GOT3 (cell line): ENCODE measurements at regions not wholly inside any gene's neighbourhood (a gene's known extent, or its start where the extent isn't known, plus 50 kb on each side); places are given as distances from the start of the nearest gene placed in this dataset.
"Not testable (repeated sequence)": the region's sequence is repeated elsewhere in the genome, so short reads cannot be mapped to it uniquely, and the experiment has no call there.

Source experiments
- DNase-seq: peaks from one replicate; lab custom pipeline; 2025; ENCODE audit warnings: mixed read lengths; lab: John Stamatoyannopoulos, UW

DNA sequence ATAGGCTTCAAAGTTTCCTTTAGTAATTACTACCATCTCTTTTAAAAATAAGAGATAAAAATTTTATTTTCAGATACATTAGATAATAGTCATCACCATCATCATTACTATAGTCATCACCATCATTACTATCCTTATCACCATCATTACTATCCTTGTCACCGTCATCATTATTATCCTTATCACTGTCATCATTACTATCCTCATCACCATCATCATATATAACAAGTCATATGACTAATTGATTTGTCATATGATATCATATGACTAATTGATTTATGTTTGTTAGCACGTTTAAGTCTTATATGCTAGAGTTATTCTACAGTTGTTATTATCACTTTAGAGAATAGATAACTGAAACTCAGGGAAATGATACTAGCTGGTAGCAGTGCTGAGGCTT lies 382.1 kb upstream of the CDH18 start:
- DNase-seq, result no peak

DNA sequence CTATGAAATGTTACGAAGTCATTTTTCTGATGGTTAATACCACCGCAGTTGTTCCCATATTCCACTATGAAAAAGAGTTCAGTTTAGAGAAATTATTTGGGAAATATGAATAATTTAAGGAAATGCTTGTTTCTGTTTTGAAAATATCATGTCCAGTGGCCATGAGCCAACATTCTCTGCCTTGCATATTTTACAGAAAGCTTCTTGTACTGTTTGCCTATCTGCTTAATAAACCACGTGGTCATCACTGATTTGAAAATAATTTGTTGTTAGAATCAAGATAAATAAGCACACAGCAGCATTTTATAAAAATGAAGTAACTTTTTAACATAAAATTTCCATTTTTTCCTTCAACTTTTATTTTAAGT lies 381.5 kb upstream of the CDH18 start:
- DNase-seq, result no peak

DNA sequence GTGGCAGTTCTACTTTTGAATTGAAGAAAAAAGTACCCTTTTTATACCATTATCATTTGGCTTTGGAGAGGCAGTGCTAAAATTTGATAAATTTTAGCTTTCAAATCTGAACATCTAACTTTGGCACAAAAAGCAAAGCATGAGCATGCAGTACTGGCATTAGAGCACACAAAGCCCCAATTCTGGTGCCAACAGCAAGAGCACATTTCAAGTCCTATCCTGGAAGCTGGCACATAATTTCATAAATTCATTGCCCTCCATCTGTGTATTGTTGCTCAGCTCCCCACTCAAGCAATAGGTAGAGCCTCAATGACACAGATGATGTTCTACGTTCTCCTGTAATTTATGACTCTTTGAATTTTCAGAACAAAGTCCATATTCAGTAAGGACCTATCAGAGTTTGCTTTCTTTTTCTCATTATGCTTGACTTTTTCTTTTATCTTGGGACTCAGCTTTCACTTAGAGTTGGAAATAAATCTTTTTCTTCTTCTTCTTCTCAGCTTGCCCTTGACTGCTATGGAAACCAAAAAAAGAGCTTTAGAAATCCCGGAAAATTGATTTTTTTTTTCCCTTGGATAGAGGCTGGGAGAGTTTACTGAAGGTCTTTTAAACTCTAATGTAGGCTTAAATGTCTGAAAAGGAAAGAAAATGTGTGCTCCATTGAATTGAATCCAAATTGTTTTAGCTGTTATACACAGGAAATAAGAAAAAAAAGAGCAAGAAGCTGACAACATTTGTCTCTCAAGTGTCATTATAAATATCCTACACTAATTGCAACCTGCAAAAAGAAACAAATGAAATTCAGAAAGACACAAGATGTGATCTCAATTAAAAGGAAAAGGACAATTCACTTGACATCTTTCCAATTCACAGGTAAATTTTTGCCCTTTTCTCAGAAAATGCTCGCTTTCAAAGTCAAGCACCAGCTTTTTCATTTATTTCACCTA lies 380.8 kb upstream of the CDH18 start:
- DNase-seq, result no peak

DNA sequence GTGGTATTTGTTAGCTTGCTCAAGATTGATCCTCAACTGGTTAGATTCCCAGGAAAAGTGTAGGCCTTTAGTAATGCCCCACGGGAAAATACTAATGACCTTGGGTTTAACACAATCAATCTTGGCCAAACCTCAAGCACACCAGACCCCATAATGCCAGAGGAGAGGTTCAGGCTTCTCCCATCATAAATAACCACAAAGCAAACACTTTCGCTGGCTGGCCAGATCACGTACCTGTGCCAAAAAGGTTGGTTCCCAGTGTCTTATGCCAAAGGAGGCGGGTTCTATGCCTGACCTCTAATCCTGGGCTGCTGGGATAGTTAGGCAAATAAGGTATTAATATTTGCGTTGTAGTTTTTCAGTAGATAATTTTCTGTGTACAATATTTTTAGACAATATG lies 379.2 kb upstream of the CDH18 start:
- DNase-seq, result no peak

DNA sequence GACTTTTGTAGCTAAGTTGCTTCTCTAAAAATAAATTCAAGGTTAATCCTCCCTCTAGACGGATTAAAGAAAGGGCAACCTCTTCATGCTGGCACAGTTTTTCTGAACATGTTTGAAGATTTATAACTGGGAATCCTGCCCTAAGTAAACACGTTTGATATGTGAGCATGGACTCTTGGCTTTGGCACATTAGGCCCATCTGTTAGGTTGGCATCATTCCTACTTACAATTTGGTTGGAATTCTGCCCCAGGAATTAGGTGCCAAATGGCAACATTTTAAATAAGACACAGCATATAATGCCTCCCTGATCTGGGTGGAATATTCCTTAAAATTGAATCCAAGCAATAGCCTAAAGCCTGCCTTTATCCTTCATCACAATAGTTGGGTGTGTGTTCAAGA lies 372.3 kb upstream of the CDH18 start:
- no peak for DNase-seq

DNA sequence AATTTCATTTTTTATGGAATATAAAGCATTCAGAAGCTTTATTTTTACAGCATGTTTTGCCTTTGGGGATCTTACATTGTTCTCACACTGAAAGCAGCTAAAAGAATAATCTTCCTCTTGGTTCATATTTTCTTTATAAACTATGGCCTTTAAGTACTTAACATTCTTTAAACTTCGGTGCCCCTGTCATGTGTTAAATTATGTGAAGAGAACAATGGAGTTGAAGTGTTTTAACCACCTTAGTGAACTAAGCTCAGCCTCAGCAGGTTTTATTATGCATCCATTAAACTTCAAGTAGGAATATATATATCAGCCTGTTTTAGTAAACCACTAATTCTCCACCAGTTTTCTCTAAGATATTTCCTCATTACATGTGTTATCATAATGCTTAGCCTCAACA lies 371.4 kb upstream of the CDH18 start:
- DNase-seq, result no peak

DNA sequence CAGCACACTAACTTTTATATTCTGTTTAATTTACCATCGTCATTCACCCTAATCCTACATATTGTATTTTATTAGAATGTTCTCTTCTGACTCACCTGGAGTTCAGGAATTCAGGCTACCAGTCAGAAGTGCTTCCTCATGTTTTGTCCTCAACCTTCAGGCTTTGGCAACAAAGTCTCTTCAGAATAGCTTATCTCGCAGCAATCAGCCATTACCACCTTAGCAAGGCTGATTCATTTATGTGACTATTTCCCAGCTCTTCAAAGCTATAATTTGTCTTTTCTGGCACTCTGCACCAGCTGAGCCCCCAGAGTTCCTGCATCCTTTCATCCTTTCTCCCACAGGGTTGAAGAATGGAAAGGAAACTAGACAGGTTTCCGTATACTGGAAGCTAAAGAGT lies 365.5 kb upstream of the CDH18 start:
- no peak for DNase-seq

DNA sequence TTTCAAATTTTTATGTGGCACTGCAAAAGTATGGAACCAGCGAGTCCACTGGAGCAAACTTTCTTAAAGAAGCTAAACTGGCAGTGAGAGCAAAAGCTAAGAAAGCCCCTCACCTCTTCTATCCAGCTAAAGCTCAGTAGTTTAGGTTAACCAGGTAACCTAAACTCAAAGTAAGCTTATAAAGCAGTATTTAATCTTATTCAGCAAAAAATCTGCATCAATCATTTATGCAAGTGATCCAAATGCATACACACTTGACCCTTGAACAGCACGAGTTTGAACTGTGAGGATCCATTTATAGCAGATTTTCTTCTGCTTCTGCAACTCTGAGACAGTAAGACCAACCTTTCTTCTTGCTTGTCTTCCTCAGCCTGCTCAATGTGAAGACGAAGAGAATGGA lies 363.8 kb upstream of the CDH18 start:
- DNase-seq, result no peak

DNA sequence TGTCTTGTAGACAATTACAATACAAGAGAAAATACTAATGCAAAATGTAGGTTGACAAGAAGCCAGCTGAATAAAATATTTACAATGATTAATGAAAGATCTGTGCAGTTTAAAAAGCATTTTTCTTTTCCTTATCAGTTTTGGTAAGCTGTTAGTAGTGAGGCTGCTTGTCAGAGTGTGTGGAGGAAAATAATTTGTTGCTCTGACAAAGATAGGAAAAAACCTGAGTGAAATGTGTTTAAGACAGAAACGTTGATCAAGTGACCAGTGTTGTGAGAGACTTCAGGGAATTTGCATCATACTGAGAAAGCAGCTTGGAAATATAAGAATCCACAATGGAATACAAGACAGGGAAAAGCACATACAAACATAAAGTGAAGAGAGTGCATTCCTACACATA lies 360.3 kb upstream of the CDH18 start:
- DNase-seq, result no peak

DNA sequence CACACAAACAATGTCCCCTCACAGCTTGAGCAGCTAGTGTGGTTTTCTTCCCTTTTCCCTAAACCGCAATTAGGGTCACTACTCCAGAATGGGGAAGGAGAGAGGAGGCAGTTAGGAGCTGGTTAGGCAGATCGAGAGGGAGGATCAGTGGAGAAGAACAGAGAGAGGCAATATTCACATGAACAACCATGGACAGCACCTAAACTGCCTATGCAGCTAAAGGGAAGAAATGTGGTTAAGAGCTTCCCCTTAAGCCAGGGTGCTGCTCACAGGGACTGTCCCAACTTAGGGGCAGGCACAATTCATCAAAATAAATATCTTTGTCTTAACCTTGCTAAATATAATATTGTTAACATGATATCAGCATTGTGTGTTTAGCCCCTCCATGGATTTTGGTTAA lies 359.3 kb upstream of the CDH18 start:
- DNase-seq, result no peak

DNA sequence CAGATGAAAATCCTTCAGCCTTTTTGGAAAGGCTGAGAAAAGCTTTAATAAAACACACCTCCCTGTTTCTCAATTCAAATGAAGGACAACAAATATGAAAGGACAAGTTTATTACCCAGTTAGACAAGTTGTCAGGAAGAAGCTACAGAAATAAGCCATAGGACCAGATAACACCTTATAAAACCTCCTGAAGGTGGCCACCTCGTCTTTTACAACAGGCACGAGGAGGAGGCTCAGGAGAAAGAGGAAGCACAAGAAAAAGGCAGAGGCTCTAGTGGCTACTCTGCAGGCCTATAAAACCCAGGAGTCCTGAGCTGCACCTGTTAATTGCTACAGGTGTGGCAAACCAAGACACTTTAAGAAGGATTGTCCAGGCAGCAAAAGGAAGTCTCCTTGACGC lies 352.1 kb upstream of the CDH18 start:
- DNase-seq, result no peak

DNA sequence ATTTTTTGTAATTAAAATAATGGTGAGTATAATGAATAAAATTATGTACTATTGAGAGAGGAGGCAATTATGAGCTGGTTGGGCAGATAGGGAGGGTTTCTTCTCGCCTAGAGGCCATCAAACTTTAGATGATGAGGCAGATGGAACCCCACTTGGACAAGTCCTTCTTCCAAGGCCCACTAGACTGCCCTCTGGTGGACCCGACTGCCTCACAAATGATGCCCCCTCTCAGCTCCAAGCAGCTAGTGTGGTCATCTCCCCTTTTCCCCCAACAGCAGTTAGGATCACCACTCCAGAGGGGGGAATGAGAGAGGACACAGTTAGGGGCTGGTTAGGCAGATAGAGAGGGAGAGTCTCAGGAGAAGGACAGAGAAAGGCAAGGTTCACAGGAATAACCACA lies 348.0 kb upstream of the CDH18 start:
- DNase-seq, result no peak

DNA sequence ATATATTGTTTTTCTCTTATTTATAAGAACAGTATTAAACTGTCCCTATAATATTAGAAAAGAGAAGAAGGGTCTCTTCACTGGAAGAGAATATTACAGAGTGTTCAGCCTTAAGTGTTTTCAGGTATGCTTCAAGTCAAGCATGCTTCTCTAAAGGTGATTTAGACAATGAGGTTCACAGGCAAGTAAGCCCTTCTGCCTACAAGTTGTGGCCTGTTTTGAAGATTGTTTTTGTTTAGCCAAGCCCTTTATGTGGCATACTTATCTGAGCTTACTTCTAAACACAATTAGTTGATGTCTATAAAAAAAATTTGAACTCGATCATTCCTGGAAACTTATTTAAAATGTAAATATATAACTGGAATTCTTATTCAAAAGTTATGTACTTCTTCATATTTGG lies 343.8 kb upstream of the CDH18 start:
- DNase-seq, result no peak

DNA sequence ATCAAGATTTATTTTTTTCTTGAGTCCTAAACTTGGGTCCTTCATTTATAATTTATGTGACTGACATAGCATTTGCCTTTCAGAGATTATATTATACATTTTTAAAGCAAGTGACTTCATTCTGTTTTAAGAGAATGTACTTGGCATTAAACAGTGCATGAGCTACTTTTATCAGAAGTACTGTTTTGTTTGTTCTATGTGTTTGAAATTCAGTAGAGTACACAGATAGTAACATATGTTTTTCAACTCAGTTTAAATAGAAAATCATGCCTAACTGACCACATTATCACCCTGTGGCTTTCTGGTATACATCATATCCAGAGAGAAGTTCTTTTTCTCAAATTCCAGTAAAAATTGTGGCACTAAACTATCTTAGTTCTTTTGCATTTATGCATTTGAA lies 335.3 kb upstream of the CDH18 start:
- no peak for DNase-seq

DNA sequence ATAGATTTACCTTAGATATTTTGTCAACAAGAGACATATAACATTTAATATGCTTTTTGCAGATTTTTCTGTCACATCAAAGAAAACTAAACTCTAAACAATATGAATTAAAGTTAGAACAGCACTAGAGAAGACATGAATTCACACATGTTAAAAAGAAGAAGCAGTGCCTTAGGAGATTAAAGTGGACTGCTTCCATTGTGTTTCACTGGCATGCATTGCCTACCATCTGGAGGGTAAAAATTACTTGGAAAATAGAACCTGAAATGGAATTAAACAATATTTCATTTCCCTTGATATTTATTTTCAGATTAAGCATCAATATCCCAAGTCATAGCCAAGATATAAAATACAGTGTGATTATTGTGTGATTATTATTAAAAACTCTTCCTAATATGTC lies 319.4 kb upstream of the CDH18 start:
- DNase-seq, result no peak

DNA sequence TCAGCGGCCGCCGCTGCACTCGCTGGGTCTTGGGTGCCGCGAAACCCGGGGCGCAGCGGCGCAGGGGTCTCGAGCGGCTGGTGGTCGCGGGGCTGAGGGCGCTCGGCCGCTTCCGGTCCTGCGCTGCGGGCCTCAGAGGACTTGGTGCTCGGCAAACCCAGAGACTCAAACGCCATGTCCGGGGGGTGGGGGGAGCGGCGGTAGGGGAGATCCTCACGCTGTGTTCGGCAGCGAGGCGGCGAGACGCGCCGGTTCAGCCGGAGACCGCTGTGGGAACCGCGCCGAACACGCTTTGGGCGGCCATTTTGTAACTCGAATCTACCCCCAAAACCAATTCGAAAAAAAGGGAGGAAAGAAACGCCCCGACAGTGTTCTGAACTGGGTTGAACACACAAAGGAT lies 317.5 kb upstream of the CDH18 start:
- no peak for DNase-seq

DNA sequence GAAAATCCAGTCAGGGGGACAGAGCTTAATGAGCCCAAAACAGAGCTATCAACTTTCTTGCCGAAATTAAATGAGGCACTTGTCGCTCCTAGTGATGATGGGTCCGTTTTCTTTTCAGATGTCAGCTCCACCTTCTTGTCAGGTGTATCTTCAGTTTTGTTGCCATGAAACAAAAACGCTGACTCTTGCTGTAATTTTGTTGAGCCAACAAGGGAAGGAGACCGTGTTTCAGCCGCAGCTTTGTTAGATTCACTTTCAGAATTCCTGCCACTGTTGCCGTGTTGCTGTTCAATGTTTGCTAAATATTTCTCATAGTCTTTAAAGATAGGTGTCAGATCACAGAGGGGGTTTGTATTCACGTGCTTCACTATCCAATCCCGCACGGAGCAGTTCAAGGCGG lies 316.6 kb upstream of the CDH18 start:
- DNase-seq, result not testable (repeated sequence)

DNA sequence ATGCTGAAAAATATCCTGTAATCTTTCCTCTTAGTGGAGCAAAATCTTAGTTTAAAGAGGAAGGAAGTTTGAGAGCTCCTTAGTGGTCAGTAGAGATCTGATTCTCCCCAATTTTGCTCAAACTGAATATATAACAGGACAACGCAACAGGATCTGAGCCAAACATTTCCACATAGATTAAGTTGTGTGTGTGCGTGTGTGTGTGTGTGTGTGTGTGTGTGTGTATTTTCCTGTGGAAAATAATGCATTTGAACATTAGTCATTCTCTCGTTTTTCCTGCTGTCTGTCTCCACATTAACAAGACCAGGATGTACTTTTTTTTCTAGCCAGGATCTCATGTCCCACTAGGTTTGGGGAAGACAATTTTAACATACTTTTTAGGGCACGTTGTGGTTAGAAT lies 312.1 kb upstream of the CDH18 start:
- no peak for DNase-seq

DNA sequence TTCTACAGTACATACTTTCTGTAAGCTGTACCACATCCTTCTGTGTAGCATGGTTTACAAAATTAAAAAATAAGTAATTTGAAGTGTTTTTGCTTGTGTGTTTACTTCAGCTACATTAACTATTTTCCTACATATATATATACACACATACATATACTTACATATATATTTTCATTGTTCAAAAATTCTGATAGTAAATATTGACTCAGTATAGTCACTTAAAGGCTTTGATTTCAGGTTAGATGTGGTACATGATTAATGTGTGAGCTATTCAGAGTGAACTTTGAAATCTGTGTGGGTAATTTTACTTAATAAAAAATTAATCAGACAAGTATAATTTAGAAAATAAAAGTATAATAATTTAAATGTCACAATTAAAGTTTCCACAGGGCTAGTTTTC lies 306.7 kb upstream of the CDH18 start:
- no peak for DNase-seq

DNA sequence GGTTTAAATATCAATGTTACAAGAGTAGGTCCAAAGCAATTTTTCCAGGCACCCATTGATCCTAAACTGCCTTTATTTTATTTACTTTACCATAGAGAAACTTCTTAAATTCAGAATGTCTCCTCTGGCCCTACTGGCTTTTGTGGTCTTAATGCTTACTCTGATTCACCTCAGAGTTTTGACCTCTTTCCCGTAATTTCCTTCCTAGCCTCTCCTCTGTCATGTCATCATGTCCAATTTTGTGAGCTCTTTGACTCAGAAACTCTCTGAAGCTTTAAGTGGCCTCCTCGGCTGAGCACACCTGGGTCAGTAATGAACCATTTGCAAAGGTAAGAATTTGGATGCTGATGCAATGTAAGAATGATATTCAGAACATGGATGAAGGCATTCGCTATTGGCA lies 303.8 kb upstream of the CDH18 start:
- no peak for DNase-seq

DNA sequence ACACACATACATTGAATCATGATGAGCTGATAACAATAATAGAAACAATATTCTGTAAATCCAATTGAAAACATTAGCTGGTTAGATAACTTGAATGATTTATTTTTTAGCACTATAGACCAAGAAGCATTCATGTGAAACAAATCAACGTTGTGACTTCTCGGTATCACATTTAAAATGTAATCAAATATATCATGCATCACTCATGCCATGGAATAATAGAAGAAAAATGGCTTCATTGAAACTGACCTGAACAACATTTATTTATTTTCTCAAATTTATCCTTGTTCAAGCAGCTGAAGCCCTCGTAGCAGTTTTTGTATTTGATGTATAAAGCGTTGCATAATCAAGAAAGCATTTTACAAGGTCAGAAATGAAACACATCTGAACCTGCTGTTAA lies 299.6 kb upstream of the CDH18 start:
- no peak for DNase-seq

DNA sequence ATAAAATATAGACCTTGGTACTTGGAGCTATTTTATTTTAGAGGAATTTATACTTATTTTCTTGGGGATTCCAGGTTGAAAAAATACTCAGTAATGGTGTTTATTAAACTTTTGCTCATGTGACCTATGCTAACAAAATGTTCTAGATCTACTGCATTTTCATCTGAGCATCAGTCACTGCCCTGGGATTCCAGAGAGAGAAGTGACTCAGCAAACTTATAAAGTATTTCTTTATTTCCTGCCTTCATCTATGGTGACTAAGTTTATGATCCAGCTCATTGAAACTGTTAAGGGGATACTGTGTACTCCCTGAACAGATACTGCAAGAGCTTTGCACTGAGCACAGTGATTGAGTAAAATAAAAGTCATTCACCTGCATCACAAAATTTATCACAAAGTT lies 298.5 kb upstream of the CDH18 start:
- DNase-seq, result no peak

DNA sequence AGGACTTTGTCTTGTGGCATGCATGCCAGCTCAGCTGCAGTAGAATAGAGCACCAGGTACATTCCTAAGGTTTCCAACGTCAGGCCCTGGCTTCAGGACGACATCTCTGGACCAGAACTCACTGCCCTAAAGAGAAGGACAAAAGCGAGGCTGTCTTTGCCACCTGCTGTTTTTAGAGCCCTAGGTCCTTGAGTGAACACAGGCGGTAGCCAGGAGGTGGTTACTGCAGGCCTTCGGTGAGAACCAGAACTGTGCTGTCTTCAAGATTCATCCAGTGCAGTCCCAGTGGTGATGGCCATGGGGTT lies 288.9 kb upstream of the CDH18 start:
- DNase-seq, result no peak
